ENCODE measurements at regions not wholly inside any gene's neighbourhood (a gene's known extent, or its start where the extent isn't known, plus 50 kb on each side); places are given as distances from the start of the nearest gene placed in this dataset.
"Not testable (repeated sequence)": the region's sequence is repeated elsewhere in the genome, so short reads cannot be mapped to it uniquely, and the experiment has no call there.

DNA sequence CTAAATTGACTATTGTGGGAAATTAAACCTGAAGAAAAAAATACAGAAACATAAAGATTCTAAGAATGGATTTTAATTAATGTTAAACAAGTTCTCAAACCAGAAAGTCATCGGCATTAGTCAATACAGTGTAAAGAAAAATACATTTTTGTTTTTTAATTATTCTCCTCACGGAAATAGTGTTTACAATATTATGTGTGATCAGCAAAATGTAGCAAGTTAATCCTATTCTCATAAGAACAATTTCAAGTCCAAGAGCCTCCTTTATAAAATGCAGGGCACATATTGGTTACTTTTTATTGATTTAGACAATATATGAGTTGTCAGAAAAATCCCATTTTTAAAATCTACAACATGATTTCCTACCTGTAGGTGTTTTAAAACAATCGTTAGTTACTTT, 158.0 kb upstream of the MGAT4C start:
- Mint-ChIP-seq H3K36me3 (peaks cover 14% of the 10 kb centered on the region), H3K27me3 (no peaks in the 10 kb centered on the region), H3K4me1 (ENCODE audit: low read depth in 2 of 2) (no peaks in the 10 kb centered on the region), H3K4me3 (no peak overlapping the region), H3K9me3 (peaks cover 25% of the 10 kb centered on the region), H3K27ac (no peak overlapping the region)
- no peak for ATAC-seq
- DNase-seq (ENCODE audit: low spot score): no peak

DNA sequence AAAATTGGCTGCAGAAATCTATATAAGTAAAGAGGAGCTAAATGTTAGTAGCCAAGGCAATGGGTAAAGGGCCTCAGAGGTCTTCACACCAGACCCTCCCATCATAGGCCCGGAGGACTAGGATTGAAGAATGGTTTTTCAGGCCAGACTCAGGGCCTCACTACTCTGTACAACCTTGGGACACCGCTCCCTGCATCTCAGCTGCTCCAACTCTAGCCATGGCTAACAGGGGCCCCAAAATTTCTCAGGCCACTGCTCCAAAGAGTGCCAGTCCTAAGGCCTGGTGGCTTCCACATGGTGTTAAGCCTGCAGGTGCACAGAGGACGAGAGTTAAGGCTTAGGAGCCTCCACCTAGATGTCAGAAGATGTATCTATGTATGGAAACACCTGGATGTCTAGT, 155.5 kb upstream of the MGAT4C start:
- peaks cover 14% of the 10 kb centered on the region for H3K36me3 Mint-ChIP-seq
- H3K27ac Mint-ChIP-seq: no peak overlapping the region
- no peak for DNase-seq (ENCODE audit: low spot score)
- H3K9me3 Mint-ChIP-seq: peaks cover 25% of the 10 kb centered on the region
- no peaks in the 10 kb centered on the region for H3K27me3 Mint-ChIP-seq
- H3K4me1 Mint-ChIP-seq (ENCODE audit: low read depth in 2 of 2): no peaks in the 10 kb centered on the region
- no peak for ATAC-seq
- no peak overlapping the region for H3K4me3 Mint-ChIP-seq

DNA sequence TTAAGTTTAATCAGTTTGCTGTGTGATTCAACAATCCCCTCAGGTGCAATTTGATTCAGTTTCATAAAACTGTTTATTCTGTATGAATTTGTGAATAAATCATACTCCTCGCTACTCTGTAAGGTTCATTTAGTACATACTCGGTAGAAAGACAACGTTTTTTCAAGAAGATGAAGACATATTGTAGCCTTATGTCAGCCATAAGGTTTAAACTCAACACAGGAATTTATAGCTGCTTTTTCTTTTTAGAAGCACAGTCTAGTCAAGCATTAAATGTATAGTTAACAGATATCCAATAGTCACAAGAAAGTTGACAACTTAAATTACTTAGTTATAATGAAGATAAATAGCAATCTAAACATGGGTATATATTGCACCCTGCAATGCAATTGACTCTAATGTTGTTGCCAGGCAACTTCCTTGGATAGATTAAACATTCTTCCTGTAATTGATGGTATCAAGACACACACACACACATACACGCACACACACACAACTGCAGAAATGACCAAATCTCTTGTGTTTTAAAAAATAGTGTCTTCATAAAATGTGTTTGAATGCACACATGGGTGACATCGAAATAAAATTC, 151.5 kb upstream of the MGAT4C start:
- peaks cover 6% of the 10 kb centered on the region for H3K36me3 Mint-ChIP-seq
- no peak overlapping the region for H3K27ac Mint-ChIP-seq
- no peaks in the 10 kb centered on the region for H3K27me3 Mint-ChIP-seq
- no peaks in the 10 kb centered on the region for H3K4me1 Mint-ChIP-seq (ENCODE audit: low read depth in 2 of 2)
- DNase-seq (ENCODE audit: low spot score) (no peak), ATAC-seq (no peak)
- peaks cover 14% of the 10 kb centered on the region for H3K9me3 Mint-ChIP-seq
- H3K4me3 Mint-ChIP-seq: no peak overlapping the region

DNA sequence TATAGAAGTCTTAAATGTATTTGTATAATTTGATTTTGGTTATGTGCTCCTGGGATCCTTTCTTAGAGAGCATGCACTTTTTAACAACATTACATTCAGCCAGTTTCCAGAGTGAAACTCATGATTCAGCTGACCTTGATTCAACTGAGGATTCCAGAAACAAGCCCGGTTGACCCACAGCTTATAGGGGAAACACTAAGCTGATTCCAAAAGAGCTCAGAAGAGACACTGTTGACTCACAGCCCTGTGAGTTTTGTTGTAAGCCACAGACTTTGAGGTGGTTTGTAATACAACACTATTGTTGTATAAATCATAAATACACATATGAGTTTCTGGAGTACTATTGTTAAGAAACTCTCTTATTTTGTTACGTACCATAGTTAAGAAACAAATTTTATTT, 133.8 kb upstream of the MGAT4C start:
- Mint-ChIP-seq H3K9me3 (peaks cover 11% of the 10 kb centered on the region), H3K27ac (no peak overlapping the region)
- DNase-seq (ENCODE audit: low spot score): no peak

DNA sequence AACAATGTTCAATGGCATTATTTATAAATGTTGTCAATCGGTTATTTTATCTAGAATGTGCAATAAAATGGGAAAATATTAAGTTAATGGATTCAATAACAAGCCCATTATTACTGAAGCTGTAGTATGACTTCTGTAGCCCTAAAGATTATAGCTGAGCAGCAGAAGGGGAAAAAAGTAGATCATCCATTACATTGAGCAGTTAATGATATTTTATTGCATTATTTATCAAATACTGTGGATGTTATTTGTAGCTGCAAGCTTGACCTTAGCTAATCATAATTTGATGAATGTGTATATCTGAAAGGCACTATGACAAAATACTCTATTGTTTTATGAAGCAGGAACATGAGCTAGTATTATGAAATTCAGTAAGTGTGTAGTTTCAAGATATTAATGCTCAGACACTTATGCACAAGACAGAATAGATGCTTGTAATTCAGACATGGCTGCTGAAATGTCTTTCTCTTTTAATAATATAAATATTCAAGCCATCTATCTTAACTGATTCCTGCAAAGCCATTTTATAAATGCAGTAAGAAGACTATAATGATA, 131.5 kb upstream of the MGAT4C start:
- no peak for ATAC-seq
- Mint-ChIP-seq H3K27ac (no peak overlapping the region), H3K4me3 (no peak overlapping the region), H3K27me3 (no peaks in the 10 kb centered on the region), H3K4me1 (ENCODE audit: low read depth in 2 of 2) (no peaks in the 10 kb centered on the region), H3K36me3 (peaks cover 6% of the 10 kb centered on the region), H3K9me3 (peaks cover 18% of the 10 kb centered on the region)
- no peak for DNase-seq (ENCODE audit: low spot score)

More for the DNA sequence above, 133.8 kb upstream of the MGAT4C start:
- Mint-ChIP-seq H3K4me1 (ENCODE audit: low read depth in 2 of 2) (no peaks in the 10 kb centered on the region), H3K27me3 (no peaks in the 10 kb centered on the region), H3K4me3 (no peak overlapping the region), H3K36me3 (no peaks in the 10 kb centered on the region)
- no peak for ATAC-seq

DNA sequence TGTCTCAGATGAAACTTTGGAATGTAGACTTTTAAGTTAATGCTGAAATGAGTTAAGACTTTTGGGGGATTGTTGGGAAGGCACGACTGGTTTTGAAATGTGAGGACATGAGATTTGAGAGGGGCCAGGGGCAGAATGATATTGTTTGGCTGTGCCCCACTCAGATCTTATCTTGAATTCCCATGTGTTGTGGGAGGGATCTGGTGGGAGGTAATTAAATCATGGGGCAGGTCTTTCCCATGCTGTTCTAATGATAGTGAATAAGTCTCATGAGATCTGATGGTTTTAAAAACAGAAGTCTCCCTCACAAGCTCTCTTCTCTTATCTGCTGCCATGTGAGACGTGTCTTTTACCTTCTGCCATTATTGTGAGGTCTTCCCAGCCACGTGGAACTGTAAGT, 127.6 kb upstream of the MGAT4C start:
- Mint-ChIP-seq H3K9me3 (peaks cover 18% of the 10 kb centered on the region), H3K36me3 (peaks cover 13% of the 10 kb centered on the region)
- not testable (repeated sequence) for H3K4me1 Mint-ChIP-seq (ENCODE audit: low read depth in 2 of 2); H3K27ac Mint-ChIP-seq; DNase-seq (ENCODE audit: low spot score); H3K4me3 Mint-ChIP-seq; ATAC-seq; H3K27me3 Mint-ChIP-seq

DNA sequence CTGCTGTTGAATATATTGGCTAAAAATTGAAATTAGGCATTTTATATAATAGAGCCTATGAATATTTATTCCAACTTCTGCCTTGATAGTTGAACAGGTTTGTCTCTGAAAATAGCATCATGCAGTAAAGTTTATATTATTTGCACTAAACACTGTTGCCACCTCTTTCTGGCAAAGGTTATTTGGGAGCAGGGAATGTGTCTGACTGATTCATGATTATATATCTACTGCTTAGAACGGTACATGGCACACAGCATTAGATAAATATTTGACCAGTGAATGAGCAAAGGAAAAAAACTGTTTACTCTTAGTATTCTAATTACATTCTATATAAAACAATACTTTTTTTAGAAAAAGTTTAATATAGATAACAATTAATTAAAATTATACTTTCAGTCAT, 123.1 kb upstream of the MGAT4C start:
- no peak overlapping the region for H3K27ac Mint-ChIP-seq
- no peaks in the 10 kb centered on the region for H3K4me1 Mint-ChIP-seq (ENCODE audit: low read depth in 2 of 2)
- peaks cover 17% of the 10 kb centered on the region for H3K9me3 Mint-ChIP-seq
- no peak overlapping the region for H3K4me3 Mint-ChIP-seq
- H3K36me3 Mint-ChIP-seq: peaks cover 13% of the 10 kb centered on the region
- ATAC-seq (no peak), DNase-seq (ENCODE audit: low spot score) (no peak)
- H3K27me3 Mint-ChIP-seq: no peaks in the 10 kb centered on the region

DNA sequence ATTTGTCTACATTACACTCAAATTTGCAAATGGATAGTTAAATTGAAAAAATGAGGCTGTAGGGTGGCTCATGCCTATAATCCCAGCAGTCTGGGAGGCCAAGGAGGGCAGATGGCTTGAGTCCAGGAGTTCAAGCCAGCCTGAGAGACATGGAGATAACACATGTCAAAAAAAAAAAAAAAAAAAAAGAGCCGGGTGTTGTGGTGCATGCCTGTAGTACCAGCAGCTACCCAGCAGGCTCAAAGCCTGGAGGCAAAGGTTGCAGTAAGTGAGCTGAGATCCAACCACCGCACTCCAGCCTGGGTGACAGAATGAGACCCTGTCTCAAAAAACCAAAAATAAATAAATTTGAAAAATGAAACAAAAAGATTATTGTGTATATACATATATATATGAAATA, 119.9 kb upstream of the MGAT4C start:
- Mint-ChIP-seq H3K4me3 (no peak overlapping the region), H3K4me1 (ENCODE audit: low read depth in 2 of 2) (no peaks in the 10 kb centered on the region), H3K36me3 (no peaks in the 10 kb centered on the region), H3K9me3 (peaks cover 4% of the 10 kb centered on the region), H3K27ac (no peak overlapping the region), H3K27me3 (no peaks in the 10 kb centered on the region)
- DNase-seq (ENCODE audit: low spot score): no peak
- ATAC-seq: no peak

DNA sequence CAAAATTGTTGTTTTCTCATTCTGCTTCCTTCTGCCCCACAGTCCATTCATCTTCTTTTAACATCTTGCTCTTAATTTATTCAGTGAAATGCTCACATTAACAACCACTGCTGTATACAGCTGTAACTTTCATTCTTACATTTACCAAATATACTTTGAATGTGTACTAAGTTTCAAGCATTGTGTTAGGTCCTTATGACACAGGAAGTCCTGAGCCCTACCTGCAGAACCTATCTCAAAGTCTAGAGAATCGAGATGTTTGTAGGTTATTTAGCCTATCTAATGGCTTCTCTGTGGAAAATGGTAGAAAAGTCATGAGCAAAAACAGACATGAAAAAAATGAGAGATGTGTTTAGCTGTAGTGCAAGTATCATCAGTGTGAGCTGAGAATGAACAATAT, 117.6 kb upstream of the MGAT4C start:
- no peak overlapping the region for H3K4me3 Mint-ChIP-seq
- H3K36me3 Mint-ChIP-seq: no peaks in the 10 kb centered on the region
- H3K4me1 Mint-ChIP-seq (ENCODE audit: low read depth in 2 of 2): no peaks in the 10 kb centered on the region
- ATAC-seq (no peak), DNase-seq (ENCODE audit: low spot score) (no peak)
- H3K27ac Mint-ChIP-seq: no peak overlapping the region
- H3K27me3 Mint-ChIP-seq: no peaks in the 10 kb centered on the region
- H3K9me3 Mint-ChIP-seq: peaks cover 4% of the 10 kb centered on the region

DNA sequence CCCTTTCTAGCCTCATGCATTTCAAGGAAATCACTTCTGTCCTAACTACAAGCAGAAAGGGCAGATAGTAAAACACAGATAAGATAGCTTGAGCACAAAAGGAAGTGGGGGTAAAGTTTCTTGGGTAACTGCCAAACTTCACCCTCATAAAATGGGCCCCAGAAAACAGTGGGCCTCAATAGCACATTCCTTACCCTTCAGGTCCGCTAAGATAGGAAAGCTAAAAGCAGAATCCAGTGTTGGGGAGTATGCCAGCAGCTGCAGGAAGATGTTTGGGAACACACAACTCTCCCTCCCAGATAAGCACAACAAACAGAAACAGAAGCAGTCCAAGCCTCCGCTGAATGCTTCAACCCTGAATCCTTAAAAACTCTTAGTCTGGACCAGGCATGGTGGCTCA, 110.9 kb upstream of the MGAT4C start:
- Mint-ChIP-seq H3K27me3 (no peaks in the 10 kb centered on the region), H3K4me1 (ENCODE audit: low read depth in 2 of 2) (no peaks in the 10 kb centered on the region), H3K9me3 (peaks cover 9% of the 10 kb centered on the region), H3K27ac (no peak overlapping the region), H3K4me3 (no peak overlapping the region), H3K36me3 (no peaks in the 10 kb centered on the region)
- ATAC-seq (no peak), DNase-seq (ENCODE audit: low spot score) (no peak)

DNA sequence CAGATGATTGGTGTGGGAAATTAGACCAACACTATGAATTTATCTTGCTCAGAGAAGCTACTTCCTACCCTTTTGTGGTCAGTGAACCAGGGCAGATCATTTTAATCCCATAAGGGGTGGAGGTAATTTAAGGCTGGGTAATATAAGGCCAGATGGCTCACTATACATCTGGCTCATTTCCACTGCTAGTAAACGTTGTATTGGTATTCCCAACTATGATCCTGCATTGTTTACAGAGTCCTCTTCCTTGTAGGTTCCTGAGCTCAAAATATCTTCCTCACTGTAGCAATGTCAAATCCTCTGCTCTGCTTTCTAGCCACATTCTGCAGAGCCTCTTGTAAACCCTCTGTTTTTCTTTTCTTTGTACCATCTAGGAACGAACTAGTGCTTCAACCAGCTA, 93.0 kb upstream of the MGAT4C start:
- no peak for ATAC-seq
- Mint-ChIP-seq H3K27ac (no peak overlapping the region), H3K4me1 (ENCODE audit: low read depth in 2 of 2) (no peaks in the 10 kb centered on the region), H3K4me3 (no peak overlapping the region), H3K36me3 (no peaks in the 10 kb centered on the region), H3K27me3 (no peaks in the 10 kb centered on the region), H3K9me3 (peaks cover 3% of the 10 kb centered on the region)
- DNase-seq (ENCODE audit: low spot score): no peak

DNA sequence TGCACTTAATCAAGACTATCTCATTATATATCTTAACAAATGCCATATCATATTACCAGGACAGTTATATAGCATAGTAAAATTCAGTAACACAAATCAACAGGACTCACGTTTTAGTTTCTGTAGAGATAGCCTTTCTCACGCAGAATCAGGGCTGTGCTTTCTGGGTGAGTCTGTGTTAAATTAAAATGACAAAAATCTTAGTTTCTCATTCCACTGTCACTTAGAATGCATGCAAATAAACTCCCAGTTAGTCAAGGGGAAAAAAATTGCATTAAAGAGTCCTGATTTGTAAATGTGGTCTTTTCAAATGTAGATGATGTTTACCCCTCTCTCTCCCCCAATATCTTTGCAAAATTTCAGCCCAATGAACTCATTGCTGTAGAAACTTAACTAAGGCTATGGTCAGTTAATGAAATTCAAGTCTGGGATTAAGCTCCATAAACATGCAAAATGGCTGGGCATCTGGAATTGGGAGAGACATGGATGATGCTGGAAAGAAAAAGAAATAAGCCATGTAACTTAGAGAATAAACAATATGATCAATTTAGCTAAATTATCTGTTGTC, 77.8 kb upstream of the MGAT4C start:
- H3K27me3 Mint-ChIP-seq: no peaks in the 10 kb centered on the region
- ATAC-seq (no peak), DNase-seq (ENCODE audit: low spot score) (no peak)

DNA sequence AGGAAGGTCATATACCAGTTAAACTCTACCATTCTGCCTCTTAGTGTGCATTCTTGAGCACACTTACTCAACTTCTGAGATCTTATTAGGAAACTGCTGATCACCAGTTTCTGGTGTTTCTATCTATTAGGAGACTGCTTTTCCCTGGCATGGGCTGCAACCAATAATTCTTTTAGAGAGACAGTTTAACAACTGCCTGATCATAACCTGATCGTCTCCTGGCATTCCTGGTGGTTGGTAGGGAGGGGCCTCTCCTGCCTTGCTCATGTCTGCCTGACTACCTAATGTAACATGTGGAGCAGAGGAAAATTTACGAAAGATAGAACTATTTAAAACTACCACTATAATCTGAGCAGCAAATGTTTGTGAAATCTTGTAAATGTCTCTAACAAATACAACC, 75.3 kb upstream of the MGAT4C start:
- Mint-ChIP-seq H3K4me1 (ENCODE audit: low read depth in 2 of 2) (no peaks in the 10 kb centered on the region), H3K27me3 (no peaks in the 10 kb centered on the region), H3K9me3 (peaks cover 9% of the 10 kb centered on the region), H3K4me3 (no peak overlapping the region), H3K36me3 (no peaks in the 10 kb centered on the region), H3K27ac (no peak overlapping the region)
- DNase-seq (ENCODE audit: low spot score) (no peak), ATAC-seq (no peak)

More for the DNA sequence above, 77.8 kb upstream of the MGAT4C start:
- H3K27ac Mint-ChIP-seq: no peak overlapping the region
- no peaks in the 10 kb centered on the region for H3K36me3 Mint-ChIP-seq
- no peaks in the 10 kb centered on the region for H3K4me1 Mint-ChIP-seq (ENCODE audit: low read depth in 2 of 2)
- H3K9me3 Mint-ChIP-seq: peaks cover 18% of the 10 kb centered on the region
- H3K4me3 Mint-ChIP-seq: no peak overlapping the region

DNA sequence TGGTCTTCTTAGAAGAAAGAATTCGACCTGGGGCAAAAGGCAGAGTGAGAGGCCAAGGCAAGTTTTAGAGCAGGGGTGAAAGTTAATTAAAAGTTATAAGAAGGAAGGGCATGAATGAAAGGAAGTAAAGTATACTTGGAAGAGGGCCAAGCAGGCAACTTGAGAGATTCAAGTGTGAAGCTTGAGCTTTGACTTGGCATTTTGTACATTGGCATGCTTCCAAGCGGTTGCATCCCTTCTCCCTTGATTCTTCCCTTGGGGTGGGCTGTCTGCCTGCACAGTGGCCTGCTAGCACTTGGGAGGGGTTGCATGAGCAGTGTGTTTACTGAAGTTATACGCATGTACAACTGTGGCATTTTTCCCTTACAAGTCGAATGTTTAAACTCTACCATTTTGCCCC, 74.8 kb upstream of the MGAT4C start:
- no peaks in the 10 kb centered on the region for H3K36me3 Mint-ChIP-seq

DNA sequence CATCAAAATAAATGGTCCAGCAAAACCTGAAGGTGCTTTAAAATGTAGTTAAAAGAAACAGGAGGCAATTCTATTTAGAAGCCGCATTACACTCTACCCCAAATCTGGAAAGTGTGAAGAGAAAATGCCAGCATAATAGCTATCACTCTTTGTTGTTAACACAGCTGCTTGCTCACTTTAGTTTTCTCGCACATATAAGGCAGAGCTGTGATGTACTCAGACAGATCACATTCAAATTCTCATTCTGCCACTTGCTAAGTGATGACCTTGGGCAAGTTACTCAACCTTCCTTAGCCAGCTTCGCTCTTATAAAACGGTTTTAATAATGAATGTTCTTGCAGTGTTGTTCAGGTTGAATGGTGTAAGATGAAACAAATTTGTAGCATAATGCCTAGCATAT, 56.0 kb upstream of the MGAT4C start:
- DNase-seq (ENCODE audit: low spot score): no peak
- Mint-ChIP-seq H3K4me1 (ENCODE audit: low read depth in 2 of 2) (no peaks in the 10 kb centered on the region), H3K4me3 (no peak overlapping the region), H3K27me3 (no peaks in the 10 kb centered on the region), H3K9me3 (peaks cover 9% of the 10 kb centered on the region), H3K36me3 (no peaks in the 10 kb centered on the region), H3K27ac (no peak overlapping the region)
- no peak for ATAC-seq

More for the DNA sequence above, 74.8 kb upstream of the MGAT4C start:
- ATAC-seq (no peak), DNase-seq (ENCODE audit: low spot score) (no peak)
- no peaks in the 10 kb centered on the region for H3K4me1 Mint-ChIP-seq (ENCODE audit: low read depth in 2 of 2)
- H3K4me3 Mint-ChIP-seq: no peak overlapping the region
- no peaks in the 10 kb centered on the region for H3K27me3 Mint-ChIP-seq
- no peak overlapping the region for H3K27ac Mint-ChIP-seq
- H3K9me3 Mint-ChIP-seq: peaks cover 6% of the 10 kb centered on the region
